IMR-90 (cell line): ENCODE measurements at regions not wholly inside any gene's neighbourhood (a gene's known extent, or its start where the extent isn't known, plus 50 kb on each side); places are given as distances from the start of the nearest gene placed in this dataset.

Source experiments
- ATAC-seq: fragments of 200-7000 bp; cut with Tn5 transposase; 2 replicates; pipeline ENCODE4 v1.9.1; 2020; ENCODE audit warnings: low read depth, mild to moderate bottlenecking, moderate library complexity
- BruUV-seq: library from RNA; stranded (reverse); fragments of 400-500 nt; replicated peaks from 2 replicates; lab custom pipeline; 2021; lab: Mats Ljungman, UMichigan
- CTCF ChIA-PET: fragments of 300-600 bp; formaldehyde crosslinking; extraction: SDS; loops from one replicate; lab custom pipeline; 2021; ENCODE audit warnings: antibody characterized with exemption; lab: Yijun Ruan, JAX
- POLR2A ChIA-PET: fragments of 300-600 bp; sonication (Branson Sonifier 250); formaldehyde crosslinking; loops from one replicate; lab custom pipeline; 2022; ENCODE audit warnings: antibody characterized with exemption; ENCODE audit not compliant: unreplicated experiment; lab: Charles Lee
- DNase-seq: peaks from one replicate; pipeline ENCODE4 v3.0.0; 2013
- H2AFZ ChIP-seq: replicated peaks from 2 replicates; pipeline ENCODE3; 2013; ENCODE audit warnings: low read length, mild to moderate bottlenecking; ENCODE audit not compliant: poor library complexity
- H2AK5ac ChIP-seq: 2 replicates; pipeline ENCODE4 v1.6.1; 2013; ENCODE audit warnings: low read depth, low read length, inconsistent platforms
- H2AK9ac ChIP-seq: replicated peaks from 2 replicates; pipeline ENCODE3; 2013; ENCODE audit warnings: mild to moderate bottlenecking, low read depth, low read length, moderate library complexity; ENCODE audit not compliant: poor library complexity
- H2BK120ac ChIP-seq: 2 replicates; pipeline ENCODE4 v1.6.1; 2013; ENCODE audit warnings: low read depth, low read length, inconsistent platforms
- H2BK15ac ChIP-seq: 3 replicates; pipeline ENCODE4 v1.6.1; 2013; ENCODE audit warnings: low read depth, low read length, inconsistent platforms
- H2BK20ac ChIP-seq: 2 replicates; pipeline ENCODE4 v1.6.1; 2013; ENCODE audit warnings: low read depth, mild to moderate bottlenecking, inconsistent platforms, low read length, moderate library complexity
- H2BK5ac ChIP-seq: 2 replicates; pipeline ENCODE4 v1.6.1; 2013; ENCODE audit warnings: mild to moderate bottlenecking, low read depth, low read length, inconsistent platforms; ENCODE audit not compliant: poor library complexity, severe bottlenecking
- H3K14ac ChIP-seq: replicated peaks from 2 replicates; pipeline ENCODE4 v1.6.1; 2013; ENCODE audit warnings: low read depth, low read length, inconsistent platforms
- H3K18ac ChIP-seq: 2 replicates; pipeline ENCODE4 v1.6.1; 2013; ENCODE audit warnings: low read depth, low read length, control low read depth
- H3K23ac ChIP-seq: 2 replicates; pipeline ENCODE4 v1.6.1; 2013; ENCODE audit warnings: low read depth, low read length, inconsistent platforms
- H3K27ac ChIP-seq: 2 replicates; pipeline ENCODE4 v1.5.1; 2013; ENCODE audit warnings: mild to moderate bottlenecking, control low read depth, low read length; ENCODE audit not compliant: insufficient read depth
- H3K27me3 ChIP-seq: 2 replicates; pipeline ENCODE4 v1.6.1; 2013; ENCODE audit warnings: low read length; ENCODE audit not compliant: control insufficient read depth, insufficient read depth
- H3K36me3 ChIP-seq: 2 replicates; pipeline ENCODE4 v1.6.1; 2013; ENCODE audit warnings: low read length, mixed read lengths; ENCODE audit not compliant: control insufficient read depth, insufficient read depth
- H3K4ac ChIP-seq: 2 replicates; pipeline ENCODE4 v1.6.1; 2013; ENCODE audit warnings: low read depth, low read length, inconsistent platforms
- H3K4me1 ChIP-seq: 2 replicates; pipeline ENCODE4 v1.6.1; 2013; ENCODE audit warnings: low read length, mixed read lengths; ENCODE audit not compliant: control insufficient read depth, insufficient read depth
- H3K4me2 ChIP-seq: 2 replicates; pipeline ENCODE4 v1.6.1; 2013; ENCODE audit warnings: low read depth, mild to moderate bottlenecking, control low read depth, low read length, moderate library complexity
- H3K4me3 ChIP-seq: 2 replicates; pipeline ENCODE4 v1.5.1; 2013; ENCODE audit warnings: low read depth, mild to moderate bottlenecking, control low read depth, low read length, moderate library complexity; ENCODE audit not compliant: insufficient read depth
- H3K56ac ChIP-seq: 2 replicates; pipeline ENCODE4 v1.6.1; 2013; ENCODE audit warnings: low read length, inconsistent platforms; ENCODE audit not compliant: insufficient read depth; ENCODE audit errors: extremely low read depth
- H3K79me1 ChIP-seq, 2 experiments: 2 replicates each; pipeline ENCODE4 v1.6.1; 2013; ENCODE audit warnings: low read length in 2 of 2, inconsistent platforms in 1 of 2, low read depth in 1 of 2
- H3K9ac ChIP-seq: 2 replicates; pipeline ENCODE4 v1.6.1; 2013; ENCODE audit warnings: low read depth, low read length, control low read depth
- H3K9me1 ChIP-seq: 2 replicates; pipeline ENCODE4 v1.6.1; 2013; ENCODE audit warnings: low read length, inconsistent platforms; ENCODE audit not compliant: insufficient read depth
- H3K9me3 ChIP-seq: 2 replicates; pipeline ENCODE4 v1.6.1; 2013; ENCODE audit warnings: low read length; ENCODE audit not compliant: control insufficient read depth, insufficient read depth
- H4K20me1 ChIP-seq: 2 replicates; pipeline ENCODE4 v1.6.1; 2013; ENCODE audit warnings: low read length, inconsistent platforms; ENCODE audit not compliant: insufficient read depth
- H4K5ac ChIP-seq: 2 replicates; pipeline ENCODE4 v1.6.1; 2013; ENCODE audit warnings: mild to moderate bottlenecking, low read depth, low read length, control low read depth
- H4K8ac ChIP-seq, 2 experiments: 2 replicates each; pipeline ENCODE4 v1.6.1; 2013; ENCODE audit warnings: low read depth in 2 of 2, low read length in 2 of 2, control low read depth in 1 of 2, inconsistent platforms in 1 of 2
- H4K91ac ChIP-seq: 2 replicates; pipeline ENCODE4 v1.6.1; 2013; ENCODE audit warnings: low read depth, low read length, inconsistent platforms; ENCODE audit not compliant: insufficient read depth
- MXI1 ChIP-seq: IDR thresholded peaks from 2 replicates; pipeline ENCODE4 v1.6.1; 2012; ENCODE audit warnings: low read depth, mild to moderate bottlenecking, low read length, moderate library complexity, borderline replicate concordance
- NFE2L2 ChIP-seq: fragments of 150-350 bp; IDR thresholded peaks from 2 replicates; pipeline ENCODE4 v1.6.1; 2016; ENCODE audit warnings: low read depth, mild to moderate bottlenecking, low read length
- RCOR1 ChIP-seq: IDR thresholded peaks from 2 replicates; pipeline ENCODE4 v1.6.1; 2012; ENCODE audit warnings: mild to moderate bottlenecking, low read length, improper control_type of control experiment; ENCODE audit not compliant: insufficient replicate concordance
- SMC3 ChIP-seq: fragments of 150-350 bp; IDR thresholded peaks from 2 replicates; pipeline ENCODE4 v1.6.1; 2016; ENCODE audit warnings: low read depth, mild to moderate bottlenecking, antibody characterized with exemption, low read length, moderate library complexity
- WGBS, 2 experiments: methylation state at CpG; one replicate each; pipeline versions ENCODE4 v1.1.5 to v1.1.7; 2013; ENCODE audit warnings: missing lambda C conversion rate in 2 of 2; ENCODE audit not compliant: insufficient read length in 1 of 2; ENCODE audit errors: extremely low coverage in 2 of 2; 5-methylcytosine and 5-hydroxymethylcytosine counted together
- dilution Hi-C: fragments of 300-500 bp; cut with HindIII; formaldehyde crosslinking; loops from one replicate; pipeline ENCODE4 v1.14.3; 2018; ENCODE audit warnings: low sequenced_read_pairs; ENCODE audit not compliant: unreplicated experiment
- in situ Hi-C: fragments of 300-500 bp; cut with MboI; formaldehyde crosslinking; loops from 3 replicates; pipeline ENCODE4 v1.14.3; 2019; ENCODE audit warnings: low sequenced_read_pairs, inconsistent platforms, mixed read lengths
- intact Hi-C: fragments of 100-400 bp; cut with micrococcal nuclease; formaldehyde crosslinking; loops from 2 replicates; pipeline ENCODE4 v1.10.0; 2022

GRCh38 chr16:72255786-72256185, 83.8 kb upstream of the PMFBP1 start:
- in situ Hi-C loops, result no loop called here
- Histone ChIP-seq H2AK5ac (no peak overlapping the region), H3K4me3 (no peak overlapping the region), H2BK20ac (no peak overlapping the region), H2AK9ac (no peak overlapping the region), H3K18ac (no peak overlapping the region), H3K9ac (no peak overlapping the region), H3K36me3 (no peaks in the 10 kb centered on the region), H3K14ac (0 out of 2 replicates have a peak overlapping the region, but pooled peaks have one; percentile 60), H3K4me2 (no peak overlapping the region), H3K23ac (no peak overlapping the region), H4K5ac (no peak overlapping the region), H3K4ac (no peak overlapping the region), H2BK5ac (no peak overlapping the region), H3K9me1 (no peaks in the 10 kb centered on the region), H3K27ac (no peak overlapping the region), H2AFZ (no peak overlapping the region), H3K79me1 (no peaks in the 10 kb centered on the region), H3K56ac (no peak overlapping the region), H3K9me3 (no peaks in the 10 kb centered on the region), H4K91ac (no peak overlapping the region), H2BK15ac (no peak overlapping the region), H4K8ac (no peak overlapping the region), H3K27me3 (no peaks in the 10 kb centered on the region), H3K4me1 (peaks cover 2% of the 10 kb centered on the region), H4K20me1 (no peaks in the 10 kb centered on the region), H2BK120ac (no peak overlapping the region)
- CTCF ChIA-PET, result no interaction called here
- WGBS, 2 experiments, result no CpG with 5 or more reads among the region's 1 CpG
- ATAC-seq, result no peak
- dilution Hi-C loops, result no loop called here
- POLR2A ChIA-PET, result no interaction called here
- no peak for TF ChIP-seq RCOR1
- no peak for TF ChIP-seq MXI1
- no peak for TF ChIP-seq NFE2L2
- no peak for TF ChIP-seq SMC3
- DNase-seq, result no peak
- intact Hi-C loops, result no loop called here
- BruUV-seq, result no TSS peak
